Immature natural killer cell (primary cell): ENCODE measurements at regions not wholly inside any gene's neighbourhood (a gene's known extent, or its start where the extent isn't known, plus 50 kb on each side); places are given as distances from the start of the nearest gene placed in this dataset.

Source experiments
- DNase-seq, 3 donors: peaks; one replicate each; pipeline ENCODE4 v3.0.0; 2022; ENCODE audit warnings: mixed read lengths in 1 of 3
- H3K27ac Mint-ChIP-seq, 6 donors: one replicate each; pipeline ENCODE4 v1.8.0; 2020; ENCODE audit warnings: mixed read lengths in 6 of 6, mild to moderate bottlenecking in 5 of 6, inconsistent platforms in 4 of 6, moderate library complexity in 3 of 6
- H3K27me3 Mint-ChIP-seq, 3 donors: one replicate each; pipeline ENCODE4 v1.8.0; 2020 to 2021; ENCODE audit warnings: low read depth in 3 of 3, mild to moderate bottlenecking in 3 of 3, mixed read lengths in 3 of 3, moderate library complexity in 3 of 3, inconsistent platforms in 1 of 3
- H3K36me3 Mint-ChIP-seq, 3 donors: one replicate each; pipeline ENCODE4 v1.8.0; 2020; ENCODE audit warnings: mixed read lengths in 3 of 3, inconsistent platforms in 2 of 3, mild to moderate bottlenecking in 2 of 3
- H3K4me1 Mint-ChIP-seq, 2 donors: one replicate each; pipeline ENCODE4 v1.8.0; 2020; ENCODE audit warnings: inconsistent platforms in 2 of 2, mild to moderate bottlenecking in 2 of 2, mixed read lengths in 2 of 2, moderate library complexity in 1 of 2
- H3K4me3 Mint-ChIP-seq, 5 donors: one replicate each; pipeline ENCODE4 v1.8.0; 2020; ENCODE audit warnings: mild to moderate bottlenecking in 5 of 5, mixed read lengths in 5 of 5, inconsistent platforms in 3 of 5, moderate library complexity in 3 of 5
- H3K9me3 Mint-ChIP-seq, 6 donors: one replicate each; pipeline ENCODE4 v1.8.0; 2020; ENCODE audit warnings: mild to moderate bottlenecking in 6 of 6, mixed read lengths in 6 of 6, inconsistent platforms in 4 of 6, moderate library complexity in 3 of 6

DNA sequence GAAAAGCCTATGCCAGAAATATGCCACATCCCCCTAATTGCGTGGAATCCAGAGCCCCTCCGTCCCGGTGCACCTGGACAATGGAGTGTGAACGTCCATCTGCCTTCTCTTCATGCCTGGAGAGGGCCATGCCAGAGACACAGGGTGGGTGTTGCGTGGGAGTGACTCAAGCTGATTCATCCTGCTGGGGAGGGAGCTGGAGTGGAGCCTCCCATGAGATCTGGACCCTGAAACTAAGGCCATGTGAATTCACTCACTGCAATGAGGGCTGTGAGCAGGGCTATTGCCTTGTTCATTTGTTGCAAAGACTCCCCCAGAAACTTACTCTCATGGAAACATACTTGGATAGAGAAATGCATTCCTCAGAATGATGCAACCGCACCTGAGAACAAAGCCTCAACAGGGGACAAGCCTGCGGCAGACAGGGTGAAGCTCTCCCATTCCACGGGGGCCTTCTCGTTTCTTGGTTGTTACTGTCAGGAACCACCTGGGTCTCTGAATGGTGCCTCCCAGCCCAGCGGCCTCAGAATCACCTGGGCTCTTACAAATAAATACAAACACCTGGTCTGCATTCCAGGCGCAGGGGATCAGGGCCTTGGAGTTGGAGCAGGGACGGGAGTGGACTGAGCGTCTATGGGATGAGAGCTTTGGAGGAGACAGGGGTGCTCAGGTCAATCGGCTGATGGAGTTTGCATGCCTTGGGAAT, 1031.2 kb downstream of the BRD1 start:
- peaks cover 0 to 2% (median 1%) of the 10 kb centered on the region in 3 donors for H3K27me3 Mint-ChIP-seq
- no peaks in the 10 kb centered on the region for H3K36me3 Mint-ChIP-seq
- no peak for DNase-seq
- no peak overlapping the region for H3K27ac Mint-ChIP-seq
- H3K4me3 Mint-ChIP-seq = no peak overlapping the region
- H3K4me1 Mint-ChIP-seq = no peaks in the 10 kb centered on the region
- H3K9me3 Mint-ChIP-seq = no peaks in the 10 kb centered on the region

DNA sequence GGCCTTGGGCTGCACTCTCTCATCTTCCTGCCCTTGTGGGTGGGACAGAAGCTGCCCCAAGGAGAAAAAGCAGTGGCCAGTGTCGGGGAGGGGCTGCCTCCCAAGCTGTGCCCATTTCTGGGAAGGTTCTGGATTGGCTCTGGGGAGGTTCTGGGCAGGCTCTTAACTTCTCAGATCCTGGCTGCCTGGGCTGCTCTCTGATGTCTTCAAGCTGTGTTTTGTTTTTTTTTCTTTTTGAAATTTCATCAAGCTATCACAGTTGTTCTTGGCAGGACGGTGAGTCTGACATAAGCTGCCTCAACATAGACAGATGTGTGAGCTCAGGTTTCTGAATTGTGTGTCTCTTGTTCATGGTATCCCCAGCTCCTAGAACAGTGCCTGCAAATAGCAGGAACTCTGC, 1032.0 kb downstream of the BRD1 start:
- no peak overlapping the region for H3K4me3 Mint-ChIP-seq
- H3K27me3 Mint-ChIP-seq = peaks cover 0 to 3% (median 2%) of the 10 kb centered on the region in 3 donors
- no peak for DNase-seq
- H3K9me3 Mint-ChIP-seq = no peaks in the 10 kb centered on the region
- no peak overlapping the region for H3K27ac Mint-ChIP-seq
- no peaks in the 10 kb centered on the region for H3K4me1 Mint-ChIP-seq
- no peaks in the 10 kb centered on the region for H3K36me3 Mint-ChIP-seq

DNA sequence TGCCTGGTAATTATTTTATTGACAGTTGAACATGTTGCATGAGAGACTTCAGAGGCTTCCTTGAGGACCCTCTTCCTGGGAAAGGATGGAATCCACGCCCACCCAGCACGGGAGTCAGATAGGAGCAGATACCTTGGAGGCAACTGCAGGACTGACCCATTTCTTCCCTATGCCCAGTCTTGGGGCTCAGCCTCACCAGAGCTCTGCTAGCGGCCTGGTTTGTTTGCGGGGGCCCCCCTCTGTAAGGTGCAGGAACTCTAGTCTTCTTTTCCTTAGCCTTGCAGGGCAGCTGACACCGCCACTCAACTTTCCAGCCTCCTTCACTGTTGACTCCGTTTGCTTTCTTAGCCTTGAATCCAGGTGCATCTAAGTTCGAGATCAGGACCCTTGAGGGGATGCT, 1032.8 kb downstream of the BRD1 start:
- peaks cover 0 to 3% (median 2%) of the 10 kb centered on the region in 3 donors for H3K27me3 Mint-ChIP-seq
- no peaks in the 10 kb centered on the region for H3K36me3 Mint-ChIP-seq
- no peak overlapping the region for H3K27ac Mint-ChIP-seq
- H3K9me3 Mint-ChIP-seq = no peaks in the 10 kb centered on the region
- no peak overlapping the region for H3K4me3 Mint-ChIP-seq
- H3K4me1 Mint-ChIP-seq = no peaks in the 10 kb centered on the region
- no peak for DNase-seq

- no peaks in the 10 kb centered on the region for H3K4me1 Mint-ChIP-seq
- H3K36me3 Mint-ChIP-seq = no peaks in the 10 kb centered on the region
- no peak overlapping the region for H3K27ac Mint-ChIP-seq
- no peak overlapping the region for H3K4me3 Mint-ChIP-seq
- H3K27me3 Mint-ChIP-seq = peaks cover 0 to 3% (median 2%) of the 10 kb centered on the region in 3 donors
- DNase-seq = no peak
- no peaks in the 10 kb centered on the region for H3K9me3 Mint-ChIP-seq
Observed at GRCh38 chr22:48793949-48794348, 1033.7 kb downstream of the BRD1 start.

GRCh38 chr22:48786679-48786996, 1041.0 kb downstream of the BRD1 start:
- H3K36me3 Mint-ChIP-seq = no peaks in the 10 kb centered on the region
- H3K9me3 Mint-ChIP-seq = no peaks in the 10 kb centered on the region
- H3K4me1 Mint-ChIP-seq = no peaks in the 10 kb centered on the region
- H3K27ac Mint-ChIP-seq = no peak overlapping the region
- peaks cover 0 to 3% (median 2%) of the 10 kb centered on the region in 3 donors for H3K27me3 Mint-ChIP-seq
- no peak for DNase-seq
- no peak overlapping the region for H3K4me3 Mint-ChIP-seq

GRCh38 chr22:48785792-48786678, 1041.6 kb downstream of the BRD1 start:
- H3K27ac Mint-ChIP-seq = no peak overlapping the region
- H3K27me3 Mint-ChIP-seq = peaks cover 0 to 3% (median under 1%) of the 10 kb centered on the region in 3 donors
- H3K4me3 Mint-ChIP-seq = no peak overlapping the region
- no peaks in the 10 kb centered on the region for H3K9me3 Mint-ChIP-seq
- H3K4me1 Mint-ChIP-seq = no peaks in the 10 kb centered on the region
- H3K36me3 Mint-ChIP-seq = no peaks in the 10 kb centered on the region
- DNase-seq = no peak

DNA sequence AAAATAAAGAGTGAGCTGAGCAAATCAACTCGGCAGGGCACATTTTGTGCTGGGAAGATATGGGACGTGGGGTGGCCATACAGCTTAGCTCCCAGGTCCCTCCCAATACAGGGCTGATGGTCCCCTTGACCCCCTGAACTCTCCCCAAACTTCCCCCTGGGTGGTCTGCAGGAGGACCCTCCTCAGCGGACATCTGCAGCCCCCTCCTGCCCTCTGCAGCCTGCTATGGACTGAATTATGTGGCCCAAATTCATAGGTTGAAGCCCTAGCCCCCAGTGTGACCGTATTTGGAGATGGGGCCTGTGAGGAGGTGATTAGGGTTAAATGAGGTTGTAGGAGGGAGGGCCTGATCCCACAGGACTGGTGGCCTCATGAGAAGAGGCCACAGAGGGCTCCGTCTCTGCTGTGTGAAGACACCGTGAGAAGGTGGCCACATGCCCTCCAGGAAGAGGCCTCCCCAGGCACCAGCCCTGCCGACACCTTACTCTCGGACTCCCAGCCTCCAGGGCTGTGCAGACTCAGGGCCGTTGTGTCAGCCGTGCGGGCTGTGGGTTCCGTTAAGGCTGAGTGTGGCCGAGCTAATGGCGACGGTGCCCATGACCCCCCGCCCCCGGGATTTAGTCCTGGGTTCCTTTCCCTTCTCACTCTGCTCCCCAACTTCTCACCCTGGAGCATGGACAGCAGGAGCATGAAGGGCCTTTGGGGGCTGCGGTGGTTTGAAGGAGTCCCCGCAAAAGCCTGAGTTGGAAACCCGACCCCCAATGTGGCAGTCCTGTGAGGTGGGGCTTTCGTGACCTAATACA, 1042.8 kb downstream of the BRD1 start:
- DNase-seq = no peak
- Mint-ChIP-seq H3K27ac (no peak overlapping the region), H3K27me3 (peaks cover 0 to 3% (median 3%) of the 10 kb centered on the region in 3 donors), H3K4me3 (no peak overlapping the region), H3K9me3 (no peaks in the 10 kb centered on the region), H3K4me1 (no peaks in the 10 kb centered on the region), H3K36me3 (no peaks in the 10 kb centered on the region)

- no peak for DNase-seq
- Mint-ChIP-seq H3K27ac (no peak overlapping the region), H3K4me1 (no peaks in the 10 kb centered on the region), H3K36me3 (no peaks in the 10 kb centered on the region), H3K27me3 (peaks cover 0 to 3% (median 3%) of the 10 kb centered on the region in 3 donors), H3K4me3 (no peak overlapping the region), H3K9me3 (no peaks in the 10 kb centered on the region)
Observed at GRCh38 chr22:48783821-48784266, 1043.8 kb downstream of the BRD1 start.

- Mint-ChIP-seq H3K36me3 (no peaks in the 10 kb centered on the region), H3K27ac (no peak overlapping the region), H3K27me3 (peaks cover 0 to 3% (median 3%) of the 10 kb centered on the region in 3 donors), H3K4me1 (no peaks in the 10 kb centered on the region), H3K4me3 (no peak overlapping the region), H3K9me3 (no peaks in the 10 kb centered on the region)
- no peak for DNase-seq
Observed at GRCh38 chr22:48782811-48783511, 1044.7 kb downstream of the BRD1 start.

- no peak for DNase-seq
- Mint-ChIP-seq H3K4me3 (no peak overlapping the region), H3K9me3 (peaks cover 0 to 1% (median 0%) of the 10 kb centered on the region in 6 donors), H3K4me1 (no peaks in the 10 kb centered on the region), H3K27ac (no peak overlapping the region), H3K27me3 (peaks cover 0 to 3% (median 3%) of the 10 kb centered on the region in 3 donors), H3K36me3 (no peaks in the 10 kb centered on the region)
Observed at GRCh38 chr22:48782326-48782725, 1045.3 kb downstream of the BRD1 start.

- Mint-ChIP-seq H3K4me1 (no peaks in the 10 kb centered on the region), H3K4me3 (no peak overlapping the region), H3K36me3 (no peaks in the 10 kb centered on the region), H3K9me3 (peaks cover 0 to 5% (median 1%) of the 10 kb centered on the region in 6 donors), H3K27me3 (peaks cover 0 to 3% (median 3%) of the 10 kb centered on the region in 3 donors), H3K27ac (no peak overlapping the region)
- DNase-seq = no peak
Observed at GRCh38 chr22:48781868-48782267, 1045.8 kb downstream of the BRD1 start.

GRCh38 chr22:48781391-48781790, 1046.3 kb downstream of the BRD1 start:
- Mint-ChIP-seq H3K4me3 (no peak overlapping the region), H3K36me3 (no peaks in the 10 kb centered on the region), H3K9me3 (peaks cover 0 to 5% (median 1%) of the 10 kb centered on the region in 6 donors), H3K27me3 (peaks cover 3 to 5% (median 3%) of the 10 kb centered on the region in 3 donors), H3K4me1 (no peaks in the 10 kb centered on the region), H3K27ac (no peak overlapping the region)
- no peak for DNase-seq

GRCh38 chr22:48780597-48781277, 1046.9 kb downstream of the BRD1 start:
- no peak for DNase-seq
- H3K27me3 Mint-ChIP-seq = peaks cover 3 to 7% (median 3%) of the 10 kb centered on the region in 3 donors
- peaks cover 0 to 5% (median 3%) of the 10 kb centered on the region in 6 donors for H3K9me3 Mint-ChIP-seq
- H3K4me1 Mint-ChIP-seq = no peaks in the 10 kb centered on the region
- no peaks in the 10 kb centered on the region for H3K36me3 Mint-ChIP-seq
- H3K27ac Mint-ChIP-seq = no peak overlapping the region
- no peak overlapping the region for H3K4me3 Mint-ChIP-seq
